Calu3 (cell line): ENCODE measurements at regions not wholly inside any gene's neighbourhood (a gene's known extent, or its start where the extent isn't known, plus 50 kb on each side); places are given as distances from the start of the nearest gene placed in this dataset.

Source experiments
- BruUV-seq: library from RNA; stranded (reverse); fragments of 400-500 nt; replicated peaks from 2 replicates; lab custom pipeline; 2021; lab: Mats Ljungman, UMichigan
- CTCF ChIA-PET: fragments of 300-600 bp; sonication (Branson Sonifier 250); formaldehyde crosslinking; loops from one replicate; lab custom pipeline; 2022; ENCODE audit warnings: antibody characterized with exemption; lab: Charles Lee
- DNase-seq: peaks from one replicate; pipeline ENCODE4 v3.0.0; 2022
- H3K27ac Mint-ChIP-seq: one replicate; pipeline ENCODE4 v1.8.0; 2022; ENCODE audit warnings: mixed read lengths; ENCODE audit not compliant: unreplicated experiment
- H3K27me3 Mint-ChIP-seq: one replicate; pipeline ENCODE4 v1.8.0; 2022; ENCODE audit warnings: mixed read lengths; ENCODE audit not compliant: unreplicated experiment
- H3K36me3 Mint-ChIP-seq: one replicate; pipeline ENCODE4 v1.8.0; 2022; ENCODE audit warnings: mild to moderate bottlenecking, moderate library complexity, mixed read lengths; ENCODE audit not compliant: insufficient read depth, unreplicated experiment
- H3K4me1 Mint-ChIP-seq: one replicate; pipeline ENCODE4 v1.8.0; 2022; ENCODE audit warnings: mild to moderate bottlenecking, low read depth, mixed read lengths; ENCODE audit not compliant: unreplicated experiment
- H3K4me3 Mint-ChIP-seq: one replicate; pipeline ENCODE4 v1.8.0; 2022; ENCODE audit warnings: mild to moderate bottlenecking, low read depth, moderate library complexity, mixed read lengths; ENCODE audit not compliant: unreplicated experiment
- H3K9me3 Mint-ChIP-seq: one replicate; pipeline ENCODE4 v1.8.0; 2022; ENCODE audit warnings: low read depth, mixed read lengths; ENCODE audit not compliant: unreplicated experiment
- intact Hi-C: fragments of 100-400 bp; cut with micrococcal nuclease; formaldehyde crosslinking; loops from one replicate; pipeline ENCODE4 v1.10.0; 2022; ENCODE audit not compliant: unreplicated experiment
- TF ChIP-seq, protein P1 (sequence below): fragments of 200-600 bp; IDR thresholded peaks from one replicate; pipeline ENCODE4 v1.8.0; 2022; ENCODE audit warnings: antibody characterized with exemption; ENCODE audit not compliant: unreplicated experiment

DNA sequence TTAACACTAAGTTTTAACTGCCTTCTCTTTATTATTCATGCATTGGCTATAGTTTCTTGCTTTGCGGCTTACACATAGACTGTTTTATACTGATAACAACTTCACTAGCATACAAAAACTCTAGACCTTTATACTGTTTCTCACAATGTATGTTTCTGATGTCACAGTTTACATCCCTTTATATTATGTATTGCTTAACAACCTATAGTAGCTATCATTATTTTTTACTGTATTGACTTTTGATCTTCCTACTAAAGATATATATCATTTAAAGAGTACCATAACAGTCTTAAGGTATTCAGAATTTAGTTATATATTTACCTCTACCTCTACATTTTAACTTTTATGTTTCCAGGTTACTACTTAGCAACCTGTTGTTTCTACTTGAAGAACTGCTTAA lies 543.3 kb upstream of the ARGLU1 start:
- no peaks in the 10 kb centered on the region for H3K4me1 Mint-ChIP-seq
- intact Hi-C loops, result no loop called here
- TF ChIP-seq, protein P1, sequence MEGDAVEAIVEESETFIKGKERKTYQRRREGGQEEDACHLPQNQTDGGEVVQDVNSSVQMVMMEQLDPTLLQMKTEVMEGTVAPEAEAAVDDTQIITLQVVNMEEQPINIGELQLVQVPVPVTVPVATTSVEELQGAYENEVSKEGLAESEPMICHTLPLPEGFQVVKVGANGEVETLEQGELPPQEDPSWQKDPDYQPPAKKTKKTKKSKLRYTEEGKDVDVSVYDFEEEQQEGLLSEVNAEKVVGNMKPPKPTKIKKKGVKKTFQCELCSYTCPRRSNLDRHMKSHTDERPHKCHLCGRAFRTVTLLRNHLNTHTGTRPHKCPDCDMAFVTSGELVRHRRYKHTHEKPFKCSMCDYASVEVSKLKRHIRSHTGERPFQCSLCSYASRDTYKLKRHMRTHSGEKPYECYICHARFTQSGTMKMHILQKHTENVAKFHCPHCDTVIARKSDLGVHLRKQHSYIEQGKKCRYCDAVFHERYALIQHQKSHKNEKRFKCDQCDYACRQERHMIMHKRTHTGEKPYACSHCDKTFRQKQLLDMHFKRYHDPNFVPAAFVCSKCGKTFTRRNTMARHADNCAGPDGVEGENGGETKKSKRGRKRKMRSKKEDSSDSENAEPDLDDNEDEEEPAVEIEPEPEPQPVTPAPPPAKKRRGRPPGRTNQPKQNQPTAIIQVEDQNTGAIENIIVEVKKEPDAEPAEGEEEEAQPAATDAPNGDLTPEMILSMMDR, result no peak
- CTCF ChIA-PET, result no interaction called here
- H3K9me3 Mint-ChIP-seq, result peaks cover 3% of the 10 kb centered on the region
- H3K27ac Mint-ChIP-seq, result no peak overlapping the region
- no peaks in the 10 kb centered on the region for H3K36me3 Mint-ChIP-seq
- no peak overlapping the region for H3K4me3 Mint-ChIP-seq
- no TSS peak for BruUV-seq
- DNase-seq, result no peak
- no peaks in the 10 kb centered on the region for H3K27me3 Mint-ChIP-seq

DNA sequence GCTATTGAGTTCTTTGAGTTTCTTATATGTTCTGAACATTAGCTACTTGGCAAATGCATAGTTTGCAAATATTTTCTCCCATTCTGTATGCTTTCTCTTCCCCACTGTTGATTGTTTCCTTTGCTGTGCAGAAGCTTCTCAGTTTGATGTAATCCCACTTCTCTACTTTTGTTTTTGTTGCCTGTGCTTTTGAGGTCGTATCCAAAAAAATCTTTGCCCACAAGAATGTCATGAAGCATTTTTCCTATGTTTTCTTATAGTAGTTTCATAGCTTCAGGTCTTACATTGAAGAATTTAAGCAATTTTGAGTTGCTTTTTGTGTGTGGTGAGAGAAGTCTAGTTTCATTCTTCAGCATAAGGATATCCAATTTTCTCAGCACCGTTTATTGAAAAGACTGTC lies 536.7 kb upstream of the ARGLU1 start:
- CTCF ChIA-PET, result no interaction called here
- intact Hi-C loops, result no loop called here

DNA sequence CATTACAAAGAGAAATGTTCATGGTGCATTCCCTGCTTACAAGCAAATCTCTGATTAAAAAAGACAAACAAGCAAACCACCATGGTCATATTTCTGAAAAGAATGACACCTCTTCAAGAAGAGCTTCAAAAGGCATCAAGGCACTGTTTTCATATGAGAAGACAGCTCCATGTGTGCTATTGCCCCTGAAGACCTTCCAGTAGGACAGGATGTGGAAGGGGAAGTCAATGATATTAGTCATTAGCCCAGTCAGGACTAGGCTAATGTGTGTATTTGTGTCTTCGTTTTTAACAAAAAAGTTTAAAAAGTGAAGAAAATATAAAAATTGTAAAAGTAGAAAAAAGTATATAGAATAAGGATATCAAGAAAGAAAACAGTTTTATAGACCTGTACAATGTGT lies 534.7 kb upstream of the ARGLU1 start:
- Mint-ChIP-seq H3K27me3 (no peaks in the 10 kb centered on the region), H3K27ac (no peak overlapping the region), H3K9me3 (no peaks in the 10 kb centered on the region), H3K4me3 (no peak overlapping the region), H3K36me3 (no peaks in the 10 kb centered on the region), H3K4me1 (no peaks in the 10 kb centered on the region)
- intact Hi-C loops, result no loop called here
- DNase-seq, result no peak
- TF ChIP-seq, protein P1, result no peak
- BruUV-seq, result no TSS peak
- CTCF ChIA-PET, result no interaction called here

More for the DNA sequence above, 536.7 kb upstream of the ARGLU1 start:
- no TSS peak for BruUV-seq
- DNase-seq, result no peak
- H3K27ac Mint-ChIP-seq, result no peak overlapping the region
- TF ChIP-seq, protein P1, result no peak
- H3K4me3 Mint-ChIP-seq, result no peak overlapping the region
- H3K4me1 Mint-ChIP-seq, result no peaks in the 10 kb centered on the region
- H3K9me3 Mint-ChIP-seq, result no peaks in the 10 kb centered on the region
- no peaks in the 10 kb centered on the region for H3K36me3 Mint-ChIP-seq
- no peaks in the 10 kb centered on the region for H3K27me3 Mint-ChIP-seq

DNA sequence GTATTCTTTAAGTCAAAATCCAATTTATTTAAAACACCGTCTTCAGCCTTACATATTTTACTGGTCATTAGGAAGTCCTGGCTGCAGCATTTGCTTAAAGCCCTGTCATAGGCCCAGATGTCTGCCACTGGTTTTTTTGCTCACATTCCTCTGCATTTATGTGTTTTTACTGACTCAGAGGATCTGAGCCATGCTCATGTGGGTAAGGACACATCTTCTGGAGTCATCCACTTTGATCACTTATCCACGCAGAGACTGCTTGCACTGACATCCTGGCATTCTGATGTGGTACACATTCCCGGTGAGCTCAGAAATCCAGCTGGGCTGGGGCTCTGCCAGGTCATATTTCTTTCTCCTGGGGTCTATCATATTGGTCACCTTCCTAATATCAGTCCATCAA lies 531.7 kb upstream of the ARGLU1 start:
- no TSS peak for BruUV-seq
- no peak overlapping the region for H3K27ac Mint-ChIP-seq
- no peaks in the 10 kb centered on the region for H3K9me3 Mint-ChIP-seq
- TF ChIP-seq, protein P1, result no peak
- intact Hi-C loops, result no loop called here
- no peak overlapping the region for H3K4me3 Mint-ChIP-seq
- H3K4me1 Mint-ChIP-seq, result no peaks in the 10 kb centered on the region
- CTCF ChIA-PET, result no interaction called here
- H3K36me3 Mint-ChIP-seq, result no peaks in the 10 kb centered on the region
- H3K27me3 Mint-ChIP-seq, result no peaks in the 10 kb centered on the region
- DNase-seq, result no peak

DNA sequence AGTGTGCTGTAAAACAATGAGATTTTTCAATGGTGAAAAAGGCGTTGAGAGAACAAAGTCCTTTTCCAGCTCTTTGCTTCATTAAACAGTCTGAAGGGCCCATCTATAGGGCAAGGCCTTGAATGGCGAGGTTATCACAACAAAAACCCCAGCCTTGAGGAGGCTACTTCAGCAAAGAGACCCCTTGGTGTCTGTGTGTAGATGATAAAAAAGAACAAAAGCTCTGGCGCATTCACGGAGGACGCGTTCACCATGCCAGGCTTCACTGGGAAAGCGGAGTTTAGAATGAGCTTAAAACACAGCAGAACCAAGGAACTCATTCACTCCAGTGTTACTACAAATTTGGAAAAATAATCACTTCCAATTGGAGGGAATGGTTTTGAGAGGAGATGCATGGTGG lies 530.0 kb upstream of the ARGLU1 start:
- no peak overlapping the region for H3K4me3 Mint-ChIP-seq
- BruUV-seq, result no TSS peak
- DNase-seq, result no peak
- H3K27me3 Mint-ChIP-seq, result no peaks in the 10 kb centered on the region
- no peaks in the 10 kb centered on the region for H3K36me3 Mint-ChIP-seq
- CTCF ChIA-PET, result no interaction called here
- no peaks in the 10 kb centered on the region for H3K4me1 Mint-ChIP-seq
- no peaks in the 10 kb centered on the region for H3K9me3 Mint-ChIP-seq
- no peak overlapping the region for H3K27ac Mint-ChIP-seq
- TF ChIP-seq, protein P1, result no peak
- intact Hi-C loops, result no loop called here
